Activated CD4-positive, alpha-beta T cell treated with anti-CD3 and anti-CD28 coated beads, Interleukin-2, Interleukin-6, amounts not matched to agents 100 ng/mL and 50 ng/mL, durations not matched to agents 16 hours and 8 hours (primary cell): ENCODE measurements at regions not wholly inside any gene's neighbourhood (a gene's known extent, or its start where the extent isn't known, plus 50 kb on each side); places are given as distances from the start of the nearest gene placed in this dataset.

Experiments
- DNase-seq: peaks from one replicate; pipeline ENCODE4 v3.0.0-alpha.2; 2020

- no peak for DNase-seq
These were observed 675.4 kb downstream of the SEMA5A start for GRCh38 chr5:8870349-8870958.

- DNase-seq, result no peak
These were observed 674.9 kb downstream of the SEMA5A start for GRCh38 chr5:8870959-8871355.

GRCh38 chr5:8871446-8871845, 674.4 kb downstream of the SEMA5A start:
- DNase-seq, result no peak

- no peak for DNase-seq
These were observed 670.2 kb downstream of the SEMA5A start for GRCh38 chr5:8875722-8876121.

- DNase-seq, result no peak
These were observed 666.6 kb downstream of the SEMA5A start for GRCh38 chr5:8879248-8879647.

- DNase-seq, result no peak
These were observed 661.8 kb downstream of the SEMA5A start for GRCh38 chr5:8884029-8884428.

GRCh38 chr5:8892926-8893325, 652.9 kb downstream of the SEMA5A start:
- no peak for DNase-seq

- DNase-seq, result no peak
These were observed 651.8 kb downstream of the SEMA5A start for GRCh38 chr5:8894031-8894430.

GRCh38 chr5:8895062-8895461, 650.8 kb downstream of the SEMA5A start:
- DNase-seq, result no peak

GRCh38 chr5:8895599-8895998, 650.3 kb downstream of the SEMA5A start:
- DNase-seq, result no peak

GRCh38 chr5:8897316-8897715, 648.6 kb downstream of the SEMA5A start:
- DNase-seq, result no peak

GRCh38 chr5:8905021-8905420, 640.9 kb downstream of the SEMA5A start:
- no peak for DNase-seq

GRCh38 chr5:8906303-8906967, 639.4 kb downstream of the SEMA5A start:
- DNase-seq, result no peak

GRCh38 chr5:8907168-8907868, 638.6 kb downstream of the SEMA5A start:
- DNase-seq, result no peak

GRCh38 chr5:8908055-8908683, 637.7 kb downstream of the SEMA5A start:
- DNase-seq, result peak; percentile 46

GRCh38 chr5:8912106-8912505, 633.8 kb downstream of the SEMA5A start:
- no peak for DNase-seq

- DNase-seq, result no peak
These were observed 632.4 kb downstream of the SEMA5A start for GRCh38 chr5:8913522-8913921.

GRCh38 chr5:8919096-8919495, 626.8 kb downstream of the SEMA5A start:
- DNase-seq, result no peak

GRCh38 chr5:8923526-8923925, 622.3 kb downstream of the SEMA5A start:
- no peak for DNase-seq

GRCh38 chr5:8924054-8924793, 621.7 kb downstream of the SEMA5A start:
- no peak for DNase-seq

GRCh38 chr5:8930021-8930420, 615.9 kb downstream of the SEMA5A start:
- no peak for DNase-seq

GRCh38 chr5:8934455-8934854, 611.4 kb downstream of the SEMA5A start:
- no peak for DNase-seq

- DNase-seq, result no peak
These were observed 604.9 kb downstream of the SEMA5A start for GRCh38 chr5:8940934-8941333.
